ENCODE measurements at regions not wholly inside any gene's neighbourhood (a gene's known extent, or its start where the extent isn't known, plus 50 kb on each side); places are given as distances from the start of the nearest gene placed in this dataset.

DNA sequence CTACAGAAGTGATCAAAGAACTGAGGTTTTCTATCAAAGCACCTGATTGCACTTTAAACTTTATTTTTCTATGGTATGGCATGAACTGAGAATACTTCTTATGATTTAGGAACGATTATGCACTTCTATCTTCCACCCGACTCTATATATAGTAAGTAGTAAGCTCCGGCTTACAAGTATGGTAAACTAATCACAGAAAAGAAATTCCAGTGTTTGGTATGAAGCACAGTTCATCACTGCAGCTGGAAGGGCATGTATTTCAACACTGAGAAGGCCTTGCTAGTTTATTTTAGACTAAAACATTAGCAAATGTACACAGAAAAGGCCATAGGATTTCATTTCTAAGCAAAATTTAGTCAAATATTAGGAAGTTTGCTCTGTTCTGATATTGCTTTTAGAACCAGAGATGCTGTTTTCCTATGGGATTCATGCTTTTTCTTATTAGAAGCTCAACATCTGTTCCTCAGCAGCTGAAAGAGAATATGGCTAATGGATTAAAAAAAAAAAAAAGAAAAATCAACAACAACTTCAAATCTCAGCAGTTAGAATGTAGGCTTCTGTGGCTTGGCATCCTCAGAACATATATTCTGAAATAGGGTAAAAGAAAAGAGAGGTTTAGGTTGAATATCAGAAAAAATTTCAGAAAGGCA, 273.5 kb downstream of the C4orf33 start:
- H3K4me1 ChIP-seq (ENCODE audit: control insufficient read depth, insufficient read depth, low read length, poor library complexity, severe bottlenecking), result no peaks in the 10 kb centered on the region
- no peaks in the 10 kb centered on the region for H3K36me3 ChIP-seq (ENCODE audit: control insufficient read depth, insufficient read depth, low read length)
- no peaks in the 10 kb centered on the region for H3K9me3 ChIP-seq (ENCODE audit: control insufficient read depth in 2 of 2, low read length in 2 of 2)
- Mint-ChIP-seq H3K4me3 (no peak overlapping the region), H3K27me3 (peaks cover 4% of the 10 kb centered on the region), H3K36me3 (no peaks in the 10 kb centered on the region), H3K9me3 (peaks cover 0 to 2% (median 0%) of the 10 kb centered on the region in 7 donors), H3K27ac (no peak overlapping the region), H3K4me1 (no peaks in the 10 kb centered on the region)
- DNase-seq, result no peak
- no peak overlapping the region for H3K4me3 ChIP-seq (ENCODE audit: low read depth, low read length)
- no peak overlapping the region for H3K27ac ChIP-seq (ENCODE audit: insufficient read depth, low read length, poor library complexity, severe bottlenecking)
- H3K27me3 ChIP-seq (ENCODE audit: control insufficient read depth, insufficient read depth, low read length), result no peaks in the 10 kb centered on the region
- no peak for ATAC-seq (ENCODE audit: low read depth in 2 of 2)

DNA sequence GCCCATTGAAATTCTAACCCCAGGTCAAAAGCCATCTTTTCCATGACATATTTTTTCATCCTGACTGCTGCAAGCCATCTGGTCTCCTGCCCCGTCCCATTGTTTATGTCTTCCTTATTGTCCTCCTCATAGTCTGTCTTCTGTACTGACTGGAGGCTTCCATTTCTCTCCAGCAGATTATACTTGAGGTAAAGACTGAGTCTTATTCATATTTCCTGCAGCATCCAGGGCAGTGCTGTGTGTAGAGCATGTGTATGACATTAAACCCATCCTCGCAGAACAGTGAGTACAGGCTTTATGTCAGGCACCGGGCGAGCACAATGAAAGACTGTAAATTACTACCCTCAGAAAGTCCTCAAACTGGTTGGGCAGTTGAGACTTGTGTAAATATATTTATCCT, 275.1 kb downstream of the C4orf33 start:
- ATAC-seq (ENCODE audit: low read depth in 2 of 2) (no peak), DNase-seq (no peak)
- no peaks in the 10 kb centered on the region for H3K4me1 ChIP-seq (ENCODE audit: control insufficient read depth, insufficient read depth, low read length, poor library complexity, severe bottlenecking)
- no peaks in the 10 kb centered on the region for H3K36me3 ChIP-seq (ENCODE audit: control insufficient read depth, insufficient read depth, low read length)
- Mint-ChIP-seq H3K9me3 (peaks cover 0 to 2% (median 0%) of the 10 kb centered on the region in 7 donors), H3K27me3 (peaks cover 4% of the 10 kb centered on the region), H3K36me3 (no peaks in the 10 kb centered on the region), H3K4me3 (no peak overlapping the region), H3K27ac (no peak overlapping the region), H3K4me1 (no peaks in the 10 kb centered on the region)
- no peaks in the 10 kb centered on the region for H3K27me3 ChIP-seq (ENCODE audit: control insufficient read depth, insufficient read depth, low read length)
- no peaks in the 10 kb centered on the region for H3K9me3 ChIP-seq (ENCODE audit: control insufficient read depth in 2 of 2, low read length in 2 of 2)
- no peak overlapping the region for H3K4me3 ChIP-seq (ENCODE audit: low read depth, low read length)
- H3K27ac ChIP-seq (ENCODE audit: insufficient read depth, low read length, poor library complexity, severe bottlenecking), result no peak overlapping the region

DNA sequence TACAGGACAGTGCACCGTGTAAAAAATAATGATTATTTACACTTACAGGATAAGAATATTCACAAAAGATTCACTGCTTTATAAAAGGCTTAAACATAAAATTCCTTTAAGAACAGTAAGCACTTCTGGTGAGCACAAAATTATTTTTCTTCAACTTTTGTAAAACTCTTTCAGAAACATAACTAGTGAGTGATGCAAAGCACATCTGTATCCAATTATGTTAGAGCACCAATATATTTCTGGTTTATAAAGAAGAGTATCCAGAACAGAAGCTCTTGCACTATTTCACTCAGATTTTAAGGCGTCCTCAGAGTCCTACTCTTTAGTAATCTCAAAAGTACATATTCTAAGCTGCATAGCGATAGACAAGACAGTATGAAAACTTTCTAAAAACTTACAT, 276.0 kb downstream of the C4orf33 start:
- Histone ChIP-seq H3K4me1 (ENCODE audit: control insufficient read depth, insufficient read depth, low read length, poor library complexity, severe bottlenecking) (no peaks in the 10 kb centered on the region), H3K9me3 (ENCODE audit: control insufficient read depth in 2 of 2, low read length in 2 of 2) (no peaks in the 10 kb centered on the region), H3K4me3 (ENCODE audit: low read depth, low read length) (no peak overlapping the region), H3K27me3 (ENCODE audit: control insufficient read depth, insufficient read depth, low read length) (no peaks in the 10 kb centered on the region), H3K27ac (ENCODE audit: insufficient read depth, low read length, poor library complexity, severe bottlenecking) (no peak overlapping the region), H3K36me3 (ENCODE audit: control insufficient read depth, insufficient read depth, low read length) (no peaks in the 10 kb centered on the region)
- no peak overlapping the region for H3K4me3 Mint-ChIP-seq
- H3K27ac Mint-ChIP-seq, result no peak overlapping the region
- DNase-seq (no peak), ATAC-seq (ENCODE audit: low read depth in 2 of 2) (no peak)
- no peaks in the 10 kb centered on the region for H3K36me3 Mint-ChIP-seq
- H3K4me1 Mint-ChIP-seq, result no peaks in the 10 kb centered on the region
- peaks cover 4% of the 10 kb centered on the region for H3K27me3 Mint-ChIP-seq
- peaks cover 0 to 2% (median 0%) of the 10 kb centered on the region in 7 donors for H3K9me3 Mint-ChIP-seq

DNA sequence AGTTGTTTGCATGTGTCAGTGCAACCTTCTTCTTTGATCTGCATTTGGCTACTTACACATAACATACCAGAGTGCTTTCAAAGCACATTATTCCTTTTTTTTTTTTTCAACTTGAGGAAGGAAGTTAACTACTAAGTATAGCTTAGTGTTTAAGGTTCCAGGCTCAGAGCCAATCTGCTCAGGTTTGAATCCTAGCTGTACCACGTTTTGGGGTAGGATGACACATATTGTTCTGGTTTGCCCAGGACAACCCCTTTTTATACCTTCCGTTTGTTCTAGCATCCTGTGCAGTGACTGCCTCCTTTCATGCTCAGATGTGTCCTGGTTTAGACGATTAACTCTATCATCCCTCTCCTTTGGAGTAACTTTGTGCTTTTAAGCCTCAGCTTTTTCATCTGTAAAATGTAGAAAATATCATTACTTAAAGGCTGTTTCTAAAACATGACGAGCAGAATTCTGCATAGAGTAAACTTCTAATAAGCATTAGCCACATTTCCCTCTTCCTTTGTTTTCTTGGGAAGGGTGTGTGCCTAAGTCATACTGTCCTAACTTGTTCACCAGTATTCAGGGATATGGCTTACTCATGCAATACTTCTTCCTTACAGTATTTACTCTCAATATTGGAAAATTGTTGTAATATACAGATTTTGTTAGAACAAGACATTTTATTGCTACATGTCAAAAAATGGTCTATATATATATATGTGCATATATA, 281.3 kb downstream of the C4orf33 start:
- no peak overlapping the region for H3K4me3 Mint-ChIP-seq
- no peak overlapping the region for H3K27ac ChIP-seq (ENCODE audit: insufficient read depth, low read length, poor library complexity, severe bottlenecking)
- no peaks in the 10 kb centered on the region for H3K4me1 Mint-ChIP-seq

GRCh38 chr4:129378364-129378763, 282.4 kb downstream of the C4orf33 start:
- H3K9me3 Mint-ChIP-seq, result peaks cover 0 to 4% (median 0%) of the 10 kb centered on the region in 7 donors
- no peaks in the 10 kb centered on the region for H3K36me3 Mint-ChIP-seq
- Histone ChIP-seq H3K4me3 (ENCODE audit: low read depth, low read length) (no peak overlapping the region), H3K9me3 (ENCODE audit: control insufficient read depth in 2 of 2, low read length in 2 of 2) (no peaks in the 10 kb centered on the region), H3K4me1 (ENCODE audit: control insufficient read depth, insufficient read depth, low read length, poor library complexity, severe bottlenecking) (no peaks in the 10 kb centered on the region), H3K27me3 (ENCODE audit: control insufficient read depth, insufficient read depth, low read length) (no peaks in the 10 kb centered on the region), H3K27ac (ENCODE audit: insufficient read depth, low read length, poor library complexity, severe bottlenecking) (no peak overlapping the region), H3K36me3 (ENCODE audit: control insufficient read depth, insufficient read depth, low read length) (no peaks in the 10 kb centered on the region)
- H3K27ac Mint-ChIP-seq, result no peak overlapping the region
- DNase-seq (no peak), ATAC-seq (ENCODE audit: low read depth in 2 of 2) (no peak)
- H3K4me1 Mint-ChIP-seq, result no peaks in the 10 kb centered on the region
- no peak overlapping the region for H3K4me3 Mint-ChIP-seq
- no peaks in the 10 kb centered on the region for H3K27me3 Mint-ChIP-seq

More for the DNA sequence above, 281.3 kb downstream of the C4orf33 start:
- Histone ChIP-seq H3K4me3 (ENCODE audit: low read depth, low read length) (no peak overlapping the region), H3K27me3 (ENCODE audit: control insufficient read depth, insufficient read depth, low read length) (no peaks in the 10 kb centered on the region), H3K9me3 (ENCODE audit: control insufficient read depth in 2 of 2, low read length in 2 of 2) (no peaks in the 10 kb centered on the region), H3K4me1 (ENCODE audit: control insufficient read depth, insufficient read depth, low read length, poor library complexity, severe bottlenecking) (no peaks in the 10 kb centered on the region), H3K36me3 (ENCODE audit: control insufficient read depth, insufficient read depth, low read length) (no peaks in the 10 kb centered on the region)
- H3K27me3 Mint-ChIP-seq, result no peaks in the 10 kb centered on the region
- ATAC-seq (ENCODE audit: low read depth in 2 of 2), result no peak
- no peak for DNase-seq
- peaks cover 0 to 4% (median 0%) of the 10 kb centered on the region in 7 donors for H3K9me3 Mint-ChIP-seq
- no peak overlapping the region for H3K27ac Mint-ChIP-seq
- no peaks in the 10 kb centered on the region for H3K36me3 Mint-ChIP-seq

DNA sequence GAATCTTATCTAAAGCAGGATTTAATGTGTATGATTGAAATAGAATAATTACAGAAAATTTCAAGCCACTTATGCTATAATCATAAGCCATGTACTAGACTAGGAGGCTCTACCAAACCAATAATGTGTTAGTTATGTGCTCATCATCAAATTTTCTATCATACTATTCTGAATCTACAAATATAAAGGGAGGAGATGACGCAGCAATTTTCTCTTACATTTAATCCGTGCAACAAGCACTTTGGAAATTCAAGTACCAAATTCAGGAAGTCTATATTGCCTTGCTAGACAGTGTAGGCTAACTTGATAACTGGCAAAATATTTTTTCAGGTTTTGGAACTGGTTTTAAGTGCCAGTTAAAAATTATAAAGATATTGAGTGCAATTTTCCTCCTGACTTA, 283.5 kb downstream of the C4orf33 start:
- ATAC-seq (ENCODE audit: low read depth in 2 of 2) (no peak), DNase-seq (no peak)
- Histone ChIP-seq H3K4me1 (ENCODE audit: control insufficient read depth, insufficient read depth, low read length, poor library complexity, severe bottlenecking) (no peaks in the 10 kb centered on the region), H3K27me3 (ENCODE audit: control insufficient read depth, insufficient read depth, low read length) (no peaks in the 10 kb centered on the region), H3K36me3 (ENCODE audit: control insufficient read depth, insufficient read depth, low read length) (no peaks in the 10 kb centered on the region), H3K9me3 (ENCODE audit: control insufficient read depth in 2 of 2, low read length in 2 of 2) (no peaks in the 10 kb centered on the region), H3K27ac (ENCODE audit: insufficient read depth, low read length, poor library complexity, severe bottlenecking) (no peak overlapping the region), H3K4me3 (ENCODE audit: low read depth, low read length) (no peak overlapping the region)
- H3K27ac Mint-ChIP-seq, result no peak overlapping the region
- no peak overlapping the region for H3K4me3 Mint-ChIP-seq
- no peaks in the 10 kb centered on the region for H3K27me3 Mint-ChIP-seq
- no peaks in the 10 kb centered on the region for H3K4me1 Mint-ChIP-seq
- peaks cover 0 to 4% (median 0%) of the 10 kb centered on the region in 7 donors for H3K9me3 Mint-ChIP-seq
- H3K36me3 Mint-ChIP-seq, result no peaks in the 10 kb centered on the region

DNA sequence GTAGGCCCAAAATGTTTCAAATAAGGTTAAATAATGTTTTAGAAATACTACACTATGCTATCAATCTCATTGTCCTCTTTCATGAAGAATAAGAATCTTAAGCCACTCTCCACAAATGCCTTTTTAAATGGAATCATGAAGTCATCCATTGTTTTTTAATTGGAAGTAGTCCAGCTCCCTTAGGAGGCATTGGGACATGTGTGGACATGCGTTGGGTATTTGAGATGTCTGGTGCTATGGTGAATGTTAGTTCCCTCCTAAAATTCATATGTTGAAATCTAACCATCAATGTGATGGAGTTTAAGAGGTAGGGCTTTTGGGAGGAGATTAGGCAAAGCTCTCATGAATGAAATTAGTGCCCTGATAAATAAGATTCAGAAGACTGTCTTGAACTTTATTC, 289.0 kb downstream of the C4orf33 start:
- H3K9me3 ChIP-seq (ENCODE audit: control insufficient read depth in 2 of 2, low read length in 2 of 2), result no peaks in the 10 kb centered on the region
- DNase-seq (no peak), ATAC-seq (ENCODE audit: low read depth in 2 of 2) (no peak)
- no peak overlapping the region for H3K4me3 ChIP-seq (ENCODE audit: low read depth, low read length)
- Mint-ChIP-seq H3K36me3 (no peaks in the 10 kb centered on the region), H3K4me1 (no peaks in the 10 kb centered on the region), H3K9me3 (peaks cover 0 to 7% (median 0%) of the 10 kb centered on the region in 7 donors), H3K4me3 (no peak overlapping the region), H3K27me3 (no peaks in the 10 kb centered on the region), H3K27ac (no peak overlapping the region)
- no peaks in the 10 kb centered on the region for H3K36me3 ChIP-seq (ENCODE audit: control insufficient read depth, insufficient read depth, low read length)
- H3K27ac ChIP-seq (ENCODE audit: insufficient read depth, low read length, poor library complexity, severe bottlenecking), result no peak overlapping the region
- H3K27me3 ChIP-seq (ENCODE audit: control insufficient read depth, insufficient read depth, low read length), result no peaks in the 10 kb centered on the region
- no peaks in the 10 kb centered on the region for H3K4me1 ChIP-seq (ENCODE audit: control insufficient read depth, insufficient read depth, low read length, poor library complexity, severe bottlenecking)

- DNase-seq, result no peak
- ATAC-seq (ENCODE audit: low read depth in 2 of 2), result no peak
- Mint-ChIP-seq H3K9me3 (peaks cover 0 to 3% (median 0%) of the 10 kb centered on the region in 7 donors), H3K4me3 (no peak overlapping the region), H3K36me3 (no peaks in the 10 kb centered on the region), H3K27ac (no peak overlapping the region), H3K4me1 (no peaks in the 10 kb centered on the region), H3K27me3 (no peaks in the 10 kb centered on the region)
- Histone ChIP-seq H3K4me1 (ENCODE audit: control insufficient read depth, insufficient read depth, low read length, poor library complexity, severe bottlenecking) (no peaks in the 10 kb centered on the region), H3K27me3 (ENCODE audit: control insufficient read depth, insufficient read depth, low read length) (no peaks in the 10 kb centered on the region), H3K27ac (ENCODE audit: insufficient read depth, low read length, poor library complexity, severe bottlenecking) (no peak overlapping the region), H3K9me3 (ENCODE audit: control insufficient read depth in 2 of 2, low read length in 2 of 2) (no peaks in the 10 kb centered on the region), H3K36me3 (ENCODE audit: control insufficient read depth, insufficient read depth, low read length) (no peaks in the 10 kb centered on the region), H3K4me3 (ENCODE audit: low read depth, low read length) (no peak overlapping the region)
These were observed 291.7 kb downstream of the C4orf33 start for GRCh38 chr4:129387666-129388065.

Measured in CD4-positive, CD25-positive, alpha-beta regulatory T cell (primary cell).